ENCODE measurements at regions not wholly inside any gene's neighbourhood (a gene's known extent, or its start where the extent isn't known, plus 50 kb on each side); places are given as distances from the start of the nearest gene placed in this dataset.
A peak's percentile ranks its signal among the peaks of the same experiment; 100 is the strongest.

- Histone ChIP-seq H3K27ac (ENCODE audit: low read depth in 1 of 2, low read length in 2 of 2) (no peak overlapping the region), H3K36me3 (ENCODE audit: control insufficient read depth in 1 of 2, insufficient read depth in 2 of 2, low read length in 1 of 2) (no peaks in the 10 kb centered on the region), H3K4me3 (ENCODE audit: low read length in 2 of 2) (no peak overlapping the region), H3K27me3 (ENCODE audit: control insufficient read depth in 1 of 2, insufficient read depth in 2 of 2, low read length in 1 of 2) (no peaks in the 10 kb centered on the region), H3K4me1 (ENCODE audit: control insufficient read depth in 1 of 2, insufficient read depth in 2 of 2, low read length in 2 of 2) (peaks cover 0 to 6% of the 10 kb centered on the region in 2 donors), H3K9me3 (ENCODE audit: control insufficient read depth, low read length) (no peaks in the 10 kb centered on the region)
- WGBS, 2 donors, result 94 to 95% methylated on average over 6 of the region's 6 CpGs
- DNase-seq (no peak), ATAC-seq (ENCODE audit: low FRiP score) (no peak)
- intact Hi-C loops (cut with DNase I), result no loop called here
Observed at GRCh38 chr2:23286031-23286757, 98.8 kb upstream of the KLHL29 start.

- Histone ChIP-seq H3K27me3 (ENCODE audit: control insufficient read depth in 1 of 2, insufficient read depth in 2 of 2, low read length in 1 of 2) (no peaks in the 10 kb centered on the region), H3K27ac (ENCODE audit: low read depth in 1 of 2, low read length in 2 of 2) (peak overlapping the region in 1 of 2 donors; percentile 4), H3K9me3 (ENCODE audit: control insufficient read depth, low read length) (no peaks in the 10 kb centered on the region), H3K4me1 (ENCODE audit: control insufficient read depth in 1 of 2, insufficient read depth in 2 of 2, low read length in 2 of 2) (peaks cover 0 to 6% of the 10 kb centered on the region in 2 donors), H3K36me3 (ENCODE audit: control insufficient read depth in 1 of 2, insufficient read depth in 2 of 2, low read length in 1 of 2) (no peaks in the 10 kb centered on the region), H3K4me3 (ENCODE audit: low read length in 2 of 2) (no peak overlapping the region)
- WGBS, 2 donors, result 31 to 33% methylated on average over 6 of the region's 6 CpGs
- ATAC-seq (ENCODE audit: low FRiP score) (peak; percentile 79), DNase-seq (peak in 1 of 2 donors; percentile 70)
- intact Hi-C loops (cut with DNase I), result no loop called here
Observed at GRCh38 chr2:23286758-23287704, 97.9 kb upstream of the KLHL29 start.

GRCh38 chr2:23289671-23290070, 95.3 kb upstream of the KLHL29 start:
- WGBS, 2 donors, result 82 to 84% methylated on average over 2 of the region's 2 CpGs
- no peak for ATAC-seq (ENCODE audit: low FRiP score)
- Histone ChIP-seq H3K36me3 (ENCODE audit: control insufficient read depth in 1 of 2, insufficient read depth in 2 of 2, low read length in 1 of 2) (no peaks in the 10 kb centered on the region), H3K27ac (ENCODE audit: low read depth in 1 of 2, low read length in 2 of 2) (no peak overlapping the region), H3K4me3 (ENCODE audit: low read length in 2 of 2) (no peak overlapping the region), H3K27me3 (ENCODE audit: control insufficient read depth in 1 of 2, insufficient read depth in 2 of 2, low read length in 1 of 2) (no peaks in the 10 kb centered on the region), H3K4me1 (ENCODE audit: control insufficient read depth in 1 of 2, insufficient read depth in 2 of 2, low read length in 2 of 2) (peaks cover 0 to 6% of the 10 kb centered on the region in 2 donors), H3K9me3 (ENCODE audit: control insufficient read depth, low read length) (no peaks in the 10 kb centered on the region)
- intact Hi-C loops (cut with DNase I), result no loop called here
- no peak for DNase-seq

GRCh38 chr2:23291239-23291638, 93.7 kb upstream of the KLHL29 start:
- Histone ChIP-seq H3K9me3 (ENCODE audit: control insufficient read depth, low read length) (no peaks in the 10 kb centered on the region), H3K36me3 (ENCODE audit: control insufficient read depth in 1 of 2, insufficient read depth in 2 of 2, low read length in 1 of 2) (no peaks in the 10 kb centered on the region), H3K4me1 (ENCODE audit: control insufficient read depth in 1 of 2, insufficient read depth in 2 of 2, low read length in 2 of 2) (peaks cover 0 to 6% of the 10 kb centered on the region in 2 donors), H3K4me3 (ENCODE audit: low read length in 2 of 2) (no peak overlapping the region), H3K27ac (ENCODE audit: low read depth in 1 of 2, low read length in 2 of 2) (no peak overlapping the region), H3K27me3 (ENCODE audit: control insufficient read depth in 1 of 2, insufficient read depth in 2 of 2, low read length in 1 of 2) (no peaks in the 10 kb centered on the region)
- no peak for ATAC-seq (ENCODE audit: low FRiP score)
- 75 to 81% methylated on average over 2 of the region's 2 CpGs for WGBS, 2 donors
- DNase-seq, result no peak
- intact Hi-C loops (cut with DNase I), result no loop called here

DNA sequence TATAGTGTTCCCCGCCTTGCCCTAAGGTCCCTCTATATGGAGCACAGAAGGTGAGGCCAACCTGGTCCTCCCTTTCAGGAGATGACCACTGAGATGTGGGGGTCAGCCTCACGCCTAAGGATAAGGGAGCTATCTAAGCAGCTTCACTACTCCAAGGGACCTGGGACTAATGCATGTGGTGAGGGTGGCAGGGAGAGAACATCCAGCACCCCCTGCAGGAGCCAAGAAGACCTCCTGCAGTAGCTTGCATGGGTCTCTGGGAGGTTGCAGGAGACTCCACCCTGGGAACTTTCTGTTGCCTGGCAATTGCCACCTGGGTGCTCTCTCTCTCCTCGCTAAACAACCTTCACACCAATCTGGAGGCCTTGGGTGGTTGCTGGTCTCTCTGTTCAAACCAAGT, 93.0 kb upstream of the KLHL29 start:
- H3K27ac ChIP-seq (ENCODE audit: low read depth in 1 of 2, low read length in 2 of 2), result no peak overlapping the region
- no peaks in the 10 kb centered on the region for H3K27me3 ChIP-seq (ENCODE audit: control insufficient read depth in 1 of 2, insufficient read depth in 2 of 2, low read length in 1 of 2)
- intact Hi-C loops (cut with DNase I), result no loop called here
- H3K9me3 ChIP-seq (ENCODE audit: control insufficient read depth, low read length), result no peaks in the 10 kb centered on the region
- ATAC-seq (ENCODE audit: low FRiP score) (no peak), DNase-seq (no peak)
- no peaks in the 10 kb centered on the region for H3K36me3 ChIP-seq (ENCODE audit: control insufficient read depth in 1 of 2, insufficient read depth in 2 of 2, low read length in 1 of 2)
- no peak overlapping the region for H3K4me3 ChIP-seq (ENCODE audit: low read length in 2 of 2)
- peaks cover 0 to 3% of the 10 kb centered on the region in 2 donors for H3K4me1 ChIP-seq (ENCODE audit: control insufficient read depth in 1 of 2, insufficient read depth in 2 of 2, low read length in 2 of 2)
- WGBS, 2 donors, result 95 to 97% methylated on average over 3 of the region's 3 CpGs

GRCh38 chr2:23293063-23293462, 91.9 kb upstream of the KLHL29 start:
- 63 to 65% methylated on average over 6 of the region's 6 CpGs for WGBS, 2 donors
- no peak for ATAC-seq (ENCODE audit: low FRiP score)
- H3K9me3 ChIP-seq (ENCODE audit: control insufficient read depth, low read length), result no peaks in the 10 kb centered on the region
- no peaks in the 10 kb centered on the region for H3K4me1 ChIP-seq (ENCODE audit: control insufficient read depth in 1 of 2, insufficient read depth in 2 of 2, low read length in 2 of 2)
- H3K4me3 ChIP-seq (ENCODE audit: low read length in 2 of 2), result no peak overlapping the region
- peak in 1 of 2 donors; percentile 59 for DNase-seq
- H3K36me3 ChIP-seq (ENCODE audit: control insufficient read depth in 1 of 2, insufficient read depth in 2 of 2, low read length in 1 of 2), result no peaks in the 10 kb centered on the region
- no peaks in the 10 kb centered on the region for H3K27me3 ChIP-seq (ENCODE audit: control insufficient read depth in 1 of 2, insufficient read depth in 2 of 2, low read length in 1 of 2)
- H3K27ac ChIP-seq (ENCODE audit: low read depth in 1 of 2, low read length in 2 of 2), result no peak overlapping the region
- intact Hi-C loops (cut with DNase I), result no loop called here

DNA sequence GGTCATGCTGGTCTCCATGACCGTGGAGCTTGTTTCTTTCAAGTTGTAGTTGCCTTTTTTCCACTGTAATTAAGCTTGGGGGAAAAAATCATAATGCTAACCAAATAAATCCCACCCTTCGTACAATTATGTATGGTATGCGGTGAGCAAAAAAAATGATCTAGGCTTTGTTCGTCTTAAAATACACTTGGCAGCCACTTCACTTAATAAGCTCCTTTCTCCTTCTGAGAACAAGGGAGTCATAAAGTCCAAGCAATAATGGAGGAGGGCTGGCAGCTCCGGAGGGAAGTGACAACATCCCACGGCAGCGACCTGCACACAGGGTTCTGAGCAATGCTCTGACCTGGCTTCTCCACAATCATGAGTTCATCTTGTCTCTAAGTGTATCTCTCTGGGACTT, 91.2 kb upstream of the KLHL29 start:
- no peaks in the 10 kb centered on the region for H3K9me3 ChIP-seq (ENCODE audit: control insufficient read depth, low read length)
- intact Hi-C loops (cut with DNase I), result no loop called here
- no peaks in the 10 kb centered on the region for H3K27me3 ChIP-seq (ENCODE audit: control insufficient read depth in 1 of 2, insufficient read depth in 2 of 2, low read length in 1 of 2)
- no peak overlapping the region for H3K4me3 ChIP-seq (ENCODE audit: low read length in 2 of 2)
- ATAC-seq (ENCODE audit: low FRiP score), result no peak
- 23 to 31% methylated on average over 7 of the region's 7 CpGs for WGBS, 2 donors
- H3K36me3 ChIP-seq (ENCODE audit: control insufficient read depth in 1 of 2, insufficient read depth in 2 of 2, low read length in 1 of 2), result no peaks in the 10 kb centered on the region
- no peak overlapping the region for H3K27ac ChIP-seq (ENCODE audit: low read depth in 1 of 2, low read length in 2 of 2)
- H3K4me1 ChIP-seq (ENCODE audit: control insufficient read depth in 1 of 2, insufficient read depth in 2 of 2, low read length in 2 of 2), result no peaks in the 10 kb centered on the region
- DNase-seq, result no peak

GRCh38 chr2:23294238-23294637, 90.7 kb upstream of the KLHL29 start:
- H3K4me1 ChIP-seq (ENCODE audit: control insufficient read depth in 1 of 2, insufficient read depth in 2 of 2, low read length in 2 of 2), result no peaks in the 10 kb centered on the region
- 72 to 84% methylated on average over 4 of the region's 4 CpGs for WGBS, 2 donors
- H3K4me3 ChIP-seq (ENCODE audit: low read length in 2 of 2), result no peak overlapping the region
- H3K9me3 ChIP-seq (ENCODE audit: control insufficient read depth, low read length), result no peaks in the 10 kb centered on the region
- ATAC-seq (ENCODE audit: low FRiP score), result no peak
- H3K27ac ChIP-seq (ENCODE audit: low read depth in 1 of 2, low read length in 2 of 2), result no peak overlapping the region
- intact Hi-C loops (cut with DNase I), result no loop called here
- no peak for DNase-seq
- no peaks in the 10 kb centered on the region for H3K36me3 ChIP-seq (ENCODE audit: control insufficient read depth in 1 of 2, insufficient read depth in 2 of 2, low read length in 1 of 2)
- H3K27me3 ChIP-seq (ENCODE audit: control insufficient read depth in 1 of 2, insufficient read depth in 2 of 2, low read length in 1 of 2), result no peaks in the 10 kb centered on the region

Data from aorta (tissue), 5 donors.